NCI-H1048 (cell line): ENCODE measurements at regions not wholly inside any gene's neighbourhood (a gene's known extent, or its start where the extent isn't known, plus 50 kb on each side); places are given as distances from the start of the nearest gene placed in this dataset.
"Not testable (repeated sequence)": the region's sequence is repeated elsewhere in the genome, so short reads cannot be mapped to it uniquely, and the experiment has no call there.

ENCODE experiments used
- DNase-seq: peaks from one replicate; lab custom pipeline; 2025; lab: John Stamatoyannopoulos, UW

DNA sequence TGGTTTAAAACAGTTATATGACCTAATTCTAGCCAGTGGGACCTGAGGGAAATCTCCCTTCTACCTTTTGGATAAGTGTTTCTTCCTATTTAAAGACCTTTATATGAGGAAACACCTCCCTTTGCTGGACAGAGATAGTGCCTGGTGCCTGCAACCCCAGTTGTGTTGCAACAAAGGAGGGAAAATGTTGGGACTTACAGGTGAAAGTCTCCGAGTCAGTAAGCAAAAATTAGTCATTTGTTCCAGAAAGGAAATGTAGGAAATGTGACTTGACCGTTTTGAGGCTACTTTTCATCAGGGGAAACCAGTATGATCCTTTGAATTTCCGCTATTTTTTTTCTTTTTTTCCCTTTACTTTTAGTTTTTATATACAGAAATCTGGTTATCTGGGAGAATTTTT lies 165.5 kb downstream of the DKK1 start:
- DNase-seq: no peak

DNA sequence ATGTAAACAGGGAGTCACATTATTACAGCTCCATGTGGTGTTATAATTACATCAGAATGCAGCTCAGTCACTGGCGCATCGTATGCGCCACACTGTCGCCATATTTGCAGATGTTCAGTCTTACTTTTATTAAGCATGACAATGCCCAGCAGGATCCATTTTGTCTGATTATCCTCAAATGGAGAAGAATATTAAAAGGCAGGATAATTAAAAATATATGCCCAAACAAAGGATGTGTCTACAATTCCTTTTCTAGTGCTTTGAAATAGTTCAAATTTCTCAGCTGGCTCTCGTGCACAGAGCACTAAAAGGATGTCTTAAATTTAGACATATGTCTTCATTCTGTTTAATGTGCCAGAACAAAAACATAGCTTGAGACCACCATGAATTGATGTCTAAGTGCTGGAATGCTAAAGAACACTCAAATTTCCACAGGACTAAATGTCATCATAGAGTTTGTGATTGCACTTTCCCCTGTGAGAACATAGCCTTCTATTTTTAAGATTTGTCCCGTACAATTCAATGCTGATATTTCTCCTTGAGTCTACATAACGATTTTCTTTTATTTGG lies 168.0 kb downstream of the DKK1 start:
- DNase-seq: no peak

- no peak for DNase-seq
Measured at GRCh38 chr10:52483587-52483986, 169.5 kb downstream of the DKK1 start.

- DNase-seq: no peak
Measured at GRCh38 chr10:52484206-52485065, 170.4 kb downstream of the DKK1 start.

DNA sequence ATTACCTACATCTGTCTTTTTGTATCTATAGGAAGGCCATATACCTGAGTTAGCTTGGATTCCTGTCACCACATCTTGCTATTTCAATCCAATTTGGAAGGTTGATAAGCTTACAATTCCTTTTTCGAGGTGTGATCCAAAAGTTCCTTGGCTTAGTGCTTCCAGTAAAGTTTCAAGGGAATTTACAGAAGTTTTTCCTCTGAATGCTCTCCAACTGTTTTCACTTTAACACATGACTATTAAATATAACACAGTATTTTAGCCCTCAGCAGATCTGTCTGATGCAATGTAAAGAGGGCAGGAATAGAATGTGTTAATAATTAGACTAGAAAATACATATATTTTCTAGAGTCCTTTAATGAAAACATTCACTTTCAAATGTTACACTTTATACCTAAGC lies 171.4 kb downstream of the DKK1 start:
- no peak for DNase-seq

- DNase-seq: no peak
Measured at GRCh38 chr10:52486840-52487611, 172.9 kb downstream of the DKK1 start.

- no peak for DNase-seq
Measured at GRCh38 chr10:52488606-52489485, 174.8 kb downstream of the DKK1 start.

DNA sequence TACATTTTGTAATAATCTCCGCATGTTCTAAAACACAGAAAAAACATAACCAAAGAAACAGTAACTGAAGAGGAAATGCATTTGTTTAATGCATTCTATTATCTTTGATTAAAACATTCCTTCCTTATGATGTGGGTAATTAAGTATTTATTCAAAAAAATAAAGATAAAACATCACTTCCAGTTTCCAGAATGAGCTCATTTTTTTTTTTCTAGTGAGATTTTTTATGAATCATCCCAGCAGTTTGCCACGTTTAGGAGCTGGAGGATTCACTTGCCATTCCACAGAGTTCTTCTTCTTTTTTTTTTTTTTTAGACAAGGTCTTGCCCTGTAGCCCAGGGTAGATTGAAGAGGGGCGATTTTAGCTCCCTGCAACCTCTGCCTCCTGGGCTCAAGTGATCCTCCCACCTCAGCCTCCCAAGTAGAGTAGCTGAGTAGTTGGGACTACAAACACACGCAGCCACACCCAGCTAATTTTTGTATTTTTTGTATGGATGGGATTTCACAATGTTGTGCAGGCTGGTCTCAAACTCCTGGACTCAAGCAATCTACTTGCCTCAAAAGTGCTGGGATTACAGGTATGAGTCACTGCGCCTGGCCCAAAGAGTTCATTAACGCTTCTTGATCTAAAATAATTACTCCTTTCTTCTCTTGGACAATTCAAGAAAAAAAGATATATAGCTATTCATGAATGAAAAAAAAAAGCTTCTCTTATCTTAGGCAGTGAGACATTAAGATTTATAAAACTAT lies 177.3 kb downstream of the DKK1 start:
- DNase-seq: no peak

DNA sequence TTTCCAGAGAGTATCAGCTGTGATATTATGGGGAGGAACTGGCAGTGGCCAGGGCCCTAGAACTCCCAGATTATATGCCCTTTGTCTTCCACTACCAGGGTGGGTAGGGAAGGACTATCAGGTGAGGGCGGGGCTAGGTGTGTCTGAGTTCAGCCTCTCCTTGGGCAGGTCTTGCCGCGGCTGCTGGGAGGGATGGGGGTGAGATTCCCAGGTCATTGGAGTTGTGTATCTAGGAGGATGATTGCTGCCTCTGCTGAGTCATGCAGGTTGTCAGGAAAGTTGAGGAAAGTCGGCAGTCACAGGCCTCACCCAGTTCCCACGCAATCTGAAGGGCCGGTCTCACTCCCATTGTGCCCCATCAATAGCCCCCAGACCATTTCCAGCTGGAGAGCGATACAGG lies 185.2 kb downstream of the DKK1 start:
- no peak for DNase-seq

DNA sequence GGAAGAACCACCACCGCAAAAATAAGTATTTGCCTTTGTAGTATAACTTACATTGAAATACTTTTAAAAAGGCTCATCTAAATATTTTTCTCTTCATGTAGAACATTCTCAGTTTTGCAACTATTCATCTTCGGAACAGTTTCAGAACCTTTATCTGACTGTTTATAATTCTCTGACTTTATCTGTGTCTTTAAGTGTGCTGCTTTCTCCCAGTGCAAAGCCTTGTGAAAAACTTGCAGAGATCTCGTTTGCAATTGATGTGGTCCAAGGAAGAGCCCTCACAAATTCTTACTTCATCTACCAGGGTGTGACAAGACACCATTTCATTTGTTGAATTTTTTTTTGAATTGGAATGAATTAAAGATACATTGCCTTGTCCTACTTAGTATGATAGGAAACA lies 186.4 kb downstream of the DKK1 start:
- no peak for DNase-seq

DNA sequence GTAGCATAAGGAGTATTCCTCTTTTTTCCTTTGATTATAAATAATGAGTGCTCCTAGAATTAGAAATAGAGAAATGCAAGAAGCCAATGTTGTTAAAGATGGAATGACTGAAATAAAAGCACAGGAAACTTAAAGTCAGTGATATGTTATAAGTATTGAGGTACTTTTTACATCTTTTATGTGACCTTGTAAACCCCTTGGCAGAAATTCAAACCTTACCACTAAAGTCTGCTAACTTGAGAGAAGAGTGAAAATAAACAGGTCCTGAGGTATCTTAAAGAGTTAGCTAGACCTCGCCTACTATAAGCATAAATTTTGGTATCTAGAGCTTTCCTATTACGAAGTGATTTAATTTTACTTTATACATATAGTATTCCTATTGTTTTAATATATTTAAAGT lies 188.2 kb downstream of the DKK1 start:
- no peak for DNase-seq

GRCh38 chr10:52505341-52505740 lies 191.3 kb downstream of the DKK1 start:
- DNase-seq: not testable (repeated sequence)

DNA sequence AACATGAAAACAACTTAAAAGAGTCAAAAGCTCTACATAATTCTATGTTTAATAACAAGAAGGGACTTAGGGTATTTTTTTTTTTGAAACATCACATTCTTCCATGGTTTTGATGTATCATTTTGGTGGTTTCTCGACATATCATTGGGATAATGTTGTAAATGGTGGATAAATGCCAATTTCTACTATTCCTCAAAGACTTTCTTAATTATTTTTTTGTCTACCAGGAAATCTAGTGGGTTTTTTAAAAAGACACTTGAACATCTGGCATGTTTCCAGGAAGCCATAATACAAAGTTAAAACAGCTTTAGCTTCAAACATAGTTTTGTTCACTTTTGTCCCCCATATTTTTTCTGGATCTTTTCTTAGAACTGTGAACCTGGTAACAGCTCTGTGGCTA lies 200.4 kb downstream of the DKK1 start:
- DNase-seq: no peak

GRCh38 chr10:52517012-52517411 lies 202.9 kb downstream of the DKK1 start:
- DNase-seq: no peak

DNA sequence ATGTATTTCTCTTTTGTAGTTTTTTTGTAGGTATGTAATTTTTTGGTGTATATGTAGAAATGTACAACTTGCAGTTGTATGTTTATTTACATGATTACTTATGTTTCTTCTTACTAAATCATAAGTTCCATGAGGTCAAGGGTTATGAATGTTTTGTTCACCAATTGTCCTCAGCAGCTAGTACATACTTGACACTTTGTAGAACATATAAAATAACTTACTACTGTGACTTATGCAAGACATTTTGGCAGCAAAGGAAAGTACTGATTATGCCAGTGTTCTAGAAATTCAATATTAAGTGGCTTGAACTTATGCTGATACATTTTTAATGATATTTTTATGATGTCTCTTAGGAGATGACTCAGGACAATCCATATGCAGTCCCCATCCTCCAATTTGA lies 209.6 kb downstream of the DKK1 start:
- no peak for DNase-seq

DNA sequence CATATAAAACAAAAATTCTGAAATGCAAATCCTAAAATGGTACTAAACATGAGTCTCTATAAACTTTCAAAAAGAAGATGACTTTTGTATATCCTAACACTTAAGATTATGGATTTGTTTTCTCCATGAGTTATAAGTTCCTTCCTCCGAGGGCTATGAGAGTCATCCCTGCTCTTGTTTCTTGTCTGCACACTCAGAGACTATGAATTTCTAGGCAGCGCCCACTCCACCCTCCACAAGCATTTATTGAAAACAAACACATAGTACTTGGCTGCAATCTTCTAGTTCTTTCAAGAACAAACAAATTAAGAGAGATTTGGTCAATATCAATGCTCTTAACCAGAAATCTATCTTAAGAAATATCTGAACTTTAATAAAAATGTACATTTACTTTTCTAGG lies 211.7 kb downstream of the DKK1 start:
- DNase-seq: no peak

DNA sequence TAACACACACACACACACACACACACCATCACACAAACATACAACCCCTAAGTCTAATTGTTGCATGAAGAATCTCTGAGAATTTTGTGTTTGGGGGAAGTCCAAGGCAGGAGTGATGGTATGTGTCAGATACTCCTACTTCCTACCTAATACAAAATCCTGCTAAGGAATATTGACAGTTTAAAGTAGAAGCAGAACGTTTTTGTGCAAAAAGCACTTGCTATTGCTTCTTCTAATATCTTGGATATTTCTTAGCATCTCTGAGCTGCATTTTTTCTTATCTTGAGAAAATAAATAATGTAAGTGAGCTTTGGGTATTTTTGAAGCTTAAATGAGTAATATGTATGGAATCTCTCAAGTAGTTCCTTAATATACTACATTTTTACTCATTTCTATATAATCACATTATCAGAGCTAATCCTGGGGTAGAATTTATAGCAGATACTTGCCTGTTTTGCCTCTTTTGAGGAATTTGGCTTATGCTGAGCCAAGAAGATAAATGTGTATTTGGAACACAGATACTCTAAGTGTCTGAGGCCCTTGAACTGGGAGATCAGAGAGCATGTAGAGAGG lies 212.3 kb downstream of the DKK1 start:
- no peak for DNase-seq

DNA sequence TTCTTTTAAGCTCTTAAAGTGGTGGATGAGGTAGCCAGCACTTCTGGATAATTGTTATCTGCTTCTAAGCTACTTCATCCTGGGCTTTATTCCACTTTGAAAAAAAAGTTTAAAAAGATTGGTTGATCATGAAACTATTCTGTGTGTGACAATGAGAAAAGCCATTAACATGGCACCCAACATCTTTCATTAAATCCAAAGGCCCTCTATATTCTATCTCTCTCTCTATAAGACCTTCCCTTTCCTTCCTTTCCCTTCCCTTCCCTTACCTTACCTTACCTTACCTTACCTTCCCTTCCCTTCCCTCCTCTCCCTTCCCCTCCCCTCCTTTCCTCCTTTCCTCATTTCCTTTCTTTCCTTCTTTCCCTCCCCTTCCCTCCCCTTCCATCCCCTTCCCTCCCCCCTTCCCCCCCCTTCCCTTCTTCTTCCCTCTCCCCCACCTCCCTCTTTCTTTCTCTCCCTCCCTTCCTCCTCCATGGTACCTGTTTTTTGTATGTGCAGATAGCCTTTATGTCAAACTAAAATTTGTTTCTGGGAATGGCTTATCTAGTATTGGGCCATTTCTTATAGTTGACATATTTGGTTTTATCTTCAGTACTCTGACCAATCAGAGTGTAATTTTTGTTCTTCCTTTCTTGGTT lies 218.7 kb downstream of the DKK1 start:
- no peak for DNase-seq

DNA sequence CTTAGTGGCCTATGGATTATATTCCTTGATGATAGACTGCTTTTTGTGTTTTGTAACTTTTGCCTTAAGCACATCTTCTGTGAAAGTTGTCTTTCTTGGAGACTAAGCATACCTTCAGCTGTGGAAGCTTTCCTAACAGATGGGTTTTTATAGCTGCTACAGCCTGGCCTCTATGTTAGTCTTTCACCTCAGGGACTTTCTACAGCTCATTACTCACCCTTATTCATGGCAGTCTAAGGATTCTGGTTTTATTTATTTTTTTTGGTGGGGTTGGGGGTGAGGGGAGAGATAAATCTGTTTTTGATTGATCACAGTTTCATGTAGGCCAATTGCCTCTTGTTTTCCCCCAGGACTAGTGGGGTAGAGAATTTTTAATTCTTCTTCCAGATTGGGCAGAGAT lies 219.9 kb downstream of the DKK1 start:
- DNase-seq: no peak

- no peak for DNase-seq
Measured at GRCh38 chr10:52539463-52539862, 225.4 kb downstream of the DKK1 start.
